ENCODE measurements at regions not wholly inside any gene's neighbourhood (a gene's known extent, or its start where the extent isn't known, plus 50 kb on each side); places are given as distances from the start of the nearest gene placed in this dataset.
"Not testable (repeated sequence)": the region's sequence is repeated elsewhere in the genome, so short reads cannot be mapped to it uniquely, and the experiment has no call there.

DNA sequence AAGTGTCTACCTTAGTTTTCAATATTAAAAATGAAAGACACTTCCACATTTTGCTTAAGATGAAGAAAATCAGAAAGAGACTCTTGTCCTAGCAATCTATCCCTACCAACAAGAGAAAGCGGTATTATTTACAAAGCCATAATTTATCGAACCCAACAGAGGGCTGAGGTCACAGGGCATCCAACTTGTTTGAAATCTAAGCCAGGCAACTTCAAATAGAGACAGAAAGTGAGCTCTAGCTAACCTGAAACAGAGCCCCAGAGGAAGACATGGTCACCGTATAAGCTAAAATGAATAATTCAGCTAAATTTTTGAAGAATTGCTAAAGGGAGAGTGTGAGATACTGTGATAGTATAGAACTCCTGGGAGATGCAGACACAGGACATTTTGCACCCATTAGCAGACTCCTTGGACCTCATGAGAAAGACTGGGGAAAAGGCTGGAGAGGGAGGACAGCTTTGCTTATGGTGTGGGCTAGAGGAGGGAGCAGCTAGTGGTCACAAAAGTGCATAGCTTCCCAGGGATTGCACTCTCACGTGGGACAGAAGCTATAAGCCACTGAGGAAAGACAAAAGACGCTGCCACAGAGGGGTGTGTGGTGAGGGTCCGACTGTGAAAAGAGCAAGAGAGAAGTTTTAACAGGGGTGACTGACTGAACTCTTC, 624.2 kb upstream of the GRIN3A start:
- no peak for DNase-seq (ENCODE audit: low spot score)

GRCh38 chr9:102360846-102361245, 622.4 kb upstream of the GRIN3A start:
- DNase-seq (ENCODE audit: low spot score) = no peak

GRCh38 chr9:102355982-102356381, 617.5 kb upstream of the GRIN3A start:
- DNase-seq (ENCODE audit: low spot score) = no peak

DNA sequence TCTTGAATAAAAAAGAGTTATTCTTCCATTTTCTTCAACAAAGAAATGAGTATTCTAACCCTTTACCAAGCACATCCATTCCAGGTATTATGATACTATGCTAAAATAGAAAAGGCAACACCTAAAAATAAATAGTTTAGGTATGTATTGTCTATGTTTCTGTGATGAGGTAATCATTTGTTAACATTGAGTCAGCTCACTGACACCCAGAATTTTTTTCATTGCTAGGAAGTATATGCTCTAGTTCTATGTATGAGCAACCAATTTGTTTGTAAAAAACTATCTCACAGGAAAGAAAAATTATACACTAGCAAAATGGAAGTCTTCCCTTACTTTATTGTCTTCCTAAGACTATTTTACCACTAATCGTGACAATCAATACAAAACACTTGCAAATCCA, 615.6 kb upstream of the GRIN3A start:
- no peak for DNase-seq (ENCODE audit: low spot score)

DNA sequence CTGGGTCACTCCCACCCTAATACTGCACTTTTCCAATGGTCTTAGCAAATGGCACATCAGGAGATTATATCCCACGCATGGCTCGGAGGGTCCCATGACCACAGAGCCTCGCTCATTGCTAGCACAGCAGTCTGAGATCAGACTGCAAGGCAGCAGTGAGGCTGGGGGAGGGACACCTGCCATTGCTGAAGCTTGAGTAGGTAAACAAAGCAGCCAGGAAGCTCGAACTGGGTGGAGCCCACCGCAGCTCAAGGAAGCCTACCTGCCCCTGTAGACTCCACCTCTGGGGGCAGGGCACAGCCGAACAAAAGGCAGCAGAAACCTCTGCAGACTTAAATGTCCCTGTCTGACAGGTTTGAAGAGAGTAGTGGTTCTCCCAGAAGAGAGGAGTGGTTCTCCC, 599.0 kb upstream of the GRIN3A start:
- DNase-seq (ENCODE audit: low spot score) = not testable (repeated sequence)

DNA sequence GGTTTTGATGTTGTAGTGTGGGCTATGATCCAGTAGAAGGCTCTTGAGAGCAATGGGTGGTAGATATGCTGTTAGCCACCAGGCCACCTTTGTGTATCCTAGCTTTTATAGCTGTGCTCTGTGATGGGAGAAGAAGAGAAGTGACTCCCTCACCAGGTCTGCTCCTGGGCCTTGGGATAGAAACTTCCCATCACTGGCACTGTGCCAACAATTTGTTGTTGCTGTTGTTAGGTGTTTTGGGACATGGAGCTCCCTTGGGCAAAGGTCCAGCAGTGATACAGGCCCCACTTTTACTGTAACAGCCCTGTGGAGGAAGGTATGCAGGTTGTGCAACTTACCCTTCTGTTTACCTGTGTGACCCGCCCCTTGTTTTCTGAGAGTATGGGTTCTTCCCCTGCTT, 570.9 kb upstream of the GRIN3A start:
- no peak for DNase-seq (ENCODE audit: low spot score)

GRCh38 chr9:102295188-102295587, 556.7 kb upstream of the GRIN3A start:
- no peak for DNase-seq (ENCODE audit: low spot score)

- DNase-seq (ENCODE audit: low spot score) = no peak
These were observed 535.5 kb upstream of the GRIN3A start for GRCh38 chr9:102273952-102274351.

GRCh38 chr9:102253099-102253498, 514.7 kb upstream of the GRIN3A start:
- DNase-seq (ENCODE audit: low spot score) = no peak

DNA sequence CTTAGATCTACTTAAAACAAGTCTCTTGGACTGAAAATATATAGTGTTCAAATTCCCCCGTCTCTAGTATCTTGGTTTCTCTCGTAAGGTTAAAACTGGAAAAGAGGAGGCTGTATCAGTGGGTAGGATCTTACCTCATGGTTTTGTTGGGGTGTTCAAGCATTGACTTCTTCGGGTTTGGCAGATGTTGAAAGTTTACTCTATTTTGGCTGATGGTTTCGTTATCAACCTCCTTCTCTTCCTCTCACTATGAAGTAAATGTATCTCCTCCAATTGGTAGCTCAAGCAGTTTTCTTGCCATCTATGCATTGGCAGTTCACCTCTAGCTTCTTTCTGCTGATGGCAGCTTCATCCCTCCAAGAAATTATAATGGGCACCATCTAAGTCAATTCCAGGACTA, 506.5 kb upstream of the GRIN3A start:
- no peak for DNase-seq (ENCODE audit: low spot score)

DNA sequence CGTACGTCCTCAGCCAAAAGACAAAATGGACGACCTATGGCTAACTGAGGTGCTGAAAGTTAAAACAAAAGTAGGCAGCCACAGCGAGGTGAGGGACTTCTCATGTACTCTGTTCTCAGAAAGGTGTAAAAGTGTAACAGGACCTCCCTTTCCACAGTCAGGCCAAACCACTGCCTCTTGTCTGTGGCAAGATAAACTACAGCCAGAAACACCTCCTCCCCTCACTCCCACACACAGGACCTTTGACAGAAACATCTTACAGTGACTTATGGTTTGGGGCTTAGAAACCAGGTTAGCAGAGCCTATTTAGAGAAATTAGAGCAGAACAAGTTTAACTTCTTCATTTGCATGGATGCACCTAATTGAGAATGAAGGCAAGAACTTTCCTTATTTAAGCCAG, 499.1 kb upstream of the GRIN3A start:
- no peak for DNase-seq (ENCODE audit: low spot score)

DNA sequence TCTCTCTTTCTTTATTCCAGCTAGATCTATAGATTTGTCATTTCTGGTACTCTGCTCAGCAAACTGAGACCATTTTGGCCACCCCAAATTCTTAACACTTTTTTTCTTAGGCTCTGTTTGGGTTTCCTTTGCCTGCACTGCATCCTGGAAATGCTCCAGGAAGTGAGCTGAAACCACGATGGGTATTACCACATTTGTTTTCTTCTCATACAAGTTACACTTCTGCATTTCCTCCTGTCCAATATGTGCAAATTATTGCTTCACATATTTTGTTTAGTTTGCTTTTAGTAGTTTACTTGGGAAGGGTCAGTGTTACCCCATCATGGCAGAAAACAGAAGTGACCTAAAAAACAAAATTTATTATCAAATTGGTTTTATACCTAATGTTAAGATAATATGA, 498.6 kb upstream of the GRIN3A start:
- no peak for DNase-seq (ENCODE audit: low spot score)

- not testable (repeated sequence) for DNase-seq (ENCODE audit: low spot score)
These were observed 489.0 kb upstream of the GRIN3A start for GRCh38 chr9:102227416-102227815.

DNA sequence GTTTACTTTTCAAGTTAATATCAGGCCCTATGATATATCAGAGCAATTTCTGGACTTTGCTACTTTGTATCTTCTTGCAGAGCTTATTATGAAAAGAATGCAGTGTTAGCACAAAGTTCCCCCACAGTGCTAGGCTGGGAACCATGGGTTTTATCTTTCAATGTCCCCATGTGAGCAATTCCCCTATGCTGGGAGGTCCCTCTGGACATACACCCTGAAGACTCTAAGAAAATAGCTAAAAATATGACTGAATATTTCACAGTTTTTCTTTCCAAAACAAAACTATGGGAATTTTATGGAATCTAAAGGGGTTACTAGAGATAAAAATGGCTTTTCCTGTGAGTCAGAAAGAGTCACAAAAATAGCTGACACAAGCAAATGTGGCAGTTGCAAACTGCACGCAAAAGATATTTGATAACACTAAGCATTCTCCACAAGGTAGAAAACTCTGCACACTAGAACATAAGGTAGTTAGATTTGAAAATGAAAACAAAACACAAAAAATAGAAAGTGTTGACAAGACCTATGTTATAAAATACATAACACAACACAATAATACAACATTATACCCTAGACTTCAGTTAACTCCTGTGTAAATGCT, 487.5 kb upstream of the GRIN3A start:
- DNase-seq (ENCODE audit: low spot score) = no peak

DNA sequence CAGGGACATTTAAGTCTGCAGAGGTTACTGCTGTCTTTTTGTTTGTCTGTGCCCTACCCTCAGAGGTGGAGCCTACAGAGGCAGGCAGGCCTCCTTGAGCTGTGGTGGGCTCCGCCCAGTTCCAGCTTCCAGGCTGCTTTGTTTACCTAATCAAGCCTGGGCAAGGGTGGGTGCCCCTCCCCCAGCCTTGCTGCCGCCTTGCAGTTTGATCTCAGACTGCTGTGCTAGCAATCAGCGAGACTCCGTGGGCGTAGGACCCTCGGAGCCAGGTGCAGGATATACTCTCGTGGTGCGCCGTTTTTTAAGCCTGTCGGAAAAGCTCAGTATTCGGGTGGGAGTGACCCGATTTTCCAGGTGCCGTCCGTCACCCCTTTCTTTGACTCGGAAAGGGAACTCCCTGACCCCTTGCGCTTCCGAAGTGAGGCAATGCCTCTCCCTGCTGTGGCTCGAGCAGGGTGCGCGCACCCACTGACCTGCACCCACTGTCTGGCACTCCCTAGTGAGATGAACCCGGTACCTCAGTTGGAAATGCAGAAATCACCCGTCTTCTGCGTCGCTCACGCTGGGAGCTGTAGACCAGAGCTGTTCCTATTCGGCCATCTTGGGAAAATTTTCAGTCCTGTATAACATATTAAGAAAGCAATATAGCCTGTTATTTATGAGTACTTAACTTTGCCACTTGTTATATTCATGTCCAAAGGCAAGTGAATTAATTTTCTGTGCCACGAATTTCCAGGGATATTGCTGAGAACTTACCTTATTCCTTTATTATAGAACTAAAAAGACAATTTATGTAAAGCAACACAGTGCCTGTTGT, 485.1 kb upstream of the GRIN3A start:
- not testable (repeated sequence) for DNase-seq (ENCODE audit: low spot score)

DNA sequence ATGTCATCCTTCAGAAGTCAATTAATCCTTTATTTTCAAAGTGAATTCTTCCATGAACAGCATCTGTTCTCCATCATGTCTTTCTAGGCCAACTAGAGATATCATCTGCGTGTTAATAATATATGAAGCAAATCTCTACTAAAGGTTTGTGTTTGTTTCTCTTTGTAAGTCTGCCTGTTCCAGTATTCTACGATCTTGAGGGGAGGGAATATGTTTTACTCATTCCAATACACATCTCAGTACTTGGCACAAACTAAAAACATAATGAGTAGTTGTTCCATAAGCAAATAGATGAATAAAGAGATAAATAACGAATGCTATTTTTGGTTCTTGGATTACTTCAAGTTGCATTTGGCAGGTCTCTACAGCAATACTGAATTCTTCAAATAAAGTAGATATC, 470.7 kb upstream of the GRIN3A start:
- DNase-seq (ENCODE audit: low spot score) = no peak

DNA sequence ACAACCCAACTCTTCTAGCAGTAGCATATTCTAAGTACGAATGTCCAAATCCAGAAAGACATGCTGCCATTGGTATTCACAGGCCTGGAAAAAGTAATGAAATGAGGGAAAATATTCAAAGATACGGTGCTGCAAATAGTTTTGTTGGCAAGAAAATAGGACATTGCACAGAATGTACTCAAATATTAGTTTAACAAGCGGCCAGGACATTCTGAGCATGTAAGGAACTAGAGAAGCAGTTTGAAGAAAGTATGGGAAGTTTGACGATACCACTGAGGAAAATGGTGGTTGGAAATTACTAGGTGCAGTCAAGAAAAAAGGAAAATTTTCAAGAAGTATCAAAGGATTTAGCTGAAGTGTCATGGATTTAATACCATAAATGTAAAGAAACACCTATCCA, 468.0 kb upstream of the GRIN3A start:
- DNase-seq (ENCODE audit: low spot score) = no peak

DNA sequence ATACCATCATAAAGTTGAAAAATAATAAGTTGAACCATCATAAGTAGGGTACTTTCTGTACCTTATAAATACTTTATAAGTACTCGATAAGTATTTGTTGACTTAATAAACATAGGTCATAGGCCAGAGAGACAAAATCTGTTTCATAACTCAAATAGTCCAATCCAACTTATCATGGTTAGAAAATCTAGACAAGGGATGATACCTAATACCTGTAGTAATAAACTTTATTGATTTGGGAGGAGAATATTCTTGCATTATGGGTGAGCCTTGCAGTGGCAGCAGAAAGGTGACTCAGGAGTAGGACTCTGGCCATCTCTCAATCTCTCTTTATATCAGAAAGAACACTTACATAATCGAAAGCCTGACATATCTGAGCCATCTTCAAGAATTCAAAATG, 466.8 kb upstream of the GRIN3A start:
- no peak for DNase-seq (ENCODE audit: low spot score)

GRCh38 chr9:102202126-102202525, 463.7 kb upstream of the GRIN3A start:
- no peak for DNase-seq (ENCODE audit: low spot score)

DNA sequence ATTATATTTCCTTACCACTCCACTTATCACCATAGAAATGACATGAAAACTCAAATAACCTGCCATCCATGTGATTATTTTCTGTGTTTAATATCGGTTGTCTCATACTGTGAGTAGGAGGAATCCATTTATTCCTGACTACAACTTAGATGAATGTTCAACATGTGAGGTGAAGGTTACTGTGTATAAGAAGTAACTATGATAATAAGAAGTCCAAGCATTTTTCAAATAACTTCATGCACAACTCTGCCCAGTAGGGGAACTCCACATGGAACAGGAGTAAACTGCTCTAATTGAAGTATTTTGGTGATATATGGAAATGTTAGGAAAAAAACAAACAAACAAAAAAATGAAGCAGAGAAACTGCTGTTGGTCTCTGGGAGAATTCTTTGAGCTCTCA, 447.5 kb upstream of the GRIN3A start:
- DNase-seq (ENCODE audit: low spot score) = no peak

- DNase-seq (ENCODE audit: low spot score) = no peak
These were observed 446.9 kb upstream of the GRIN3A start for GRCh38 chr9:102185371-102185770.

DNA sequence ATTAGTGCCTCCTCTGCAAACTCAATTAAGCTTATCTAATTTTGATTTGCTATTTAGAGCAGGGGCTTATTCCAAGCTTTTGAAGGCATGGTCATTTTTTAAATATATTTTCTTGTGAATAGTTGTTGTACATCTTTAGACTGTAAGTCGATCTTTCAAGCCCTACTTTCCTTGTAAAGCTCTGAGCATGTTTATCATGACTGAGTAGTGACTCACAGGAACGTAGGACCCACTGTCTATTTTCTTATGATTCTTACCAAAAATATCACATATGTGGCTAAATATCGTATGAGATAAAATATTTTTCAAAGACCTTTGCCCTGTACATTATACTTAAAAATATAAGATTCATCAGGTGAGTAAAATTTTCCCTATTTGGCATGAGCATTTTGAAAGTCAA, 440.4 kb upstream of the GRIN3A start:
- DNase-seq (ENCODE audit: low spot score) = no peak

GRCh38 chr9:102174202-102174601, 435.8 kb upstream of the GRIN3A start:
- DNase-seq (ENCODE audit: low spot score) = not testable (repeated sequence)
